H4 (cell line): ENCODE measurements at regions not wholly inside any gene's neighbourhood (a gene's known extent, or its start where the extent isn't known, plus 50 kb on each side); places are given as distances from the start of the nearest gene placed in this dataset.
"Not testable (repeated sequence)": the region's sequence is repeated elsewhere in the genome, so short reads cannot be mapped to it uniquely, and the experiment has no call there.

Source experiments
- DNase-seq: peaks from one replicate; pipeline ENCODE4 v3.0.0-alpha.2; 2015; ENCODE audit warnings: low spot score

DNA sequence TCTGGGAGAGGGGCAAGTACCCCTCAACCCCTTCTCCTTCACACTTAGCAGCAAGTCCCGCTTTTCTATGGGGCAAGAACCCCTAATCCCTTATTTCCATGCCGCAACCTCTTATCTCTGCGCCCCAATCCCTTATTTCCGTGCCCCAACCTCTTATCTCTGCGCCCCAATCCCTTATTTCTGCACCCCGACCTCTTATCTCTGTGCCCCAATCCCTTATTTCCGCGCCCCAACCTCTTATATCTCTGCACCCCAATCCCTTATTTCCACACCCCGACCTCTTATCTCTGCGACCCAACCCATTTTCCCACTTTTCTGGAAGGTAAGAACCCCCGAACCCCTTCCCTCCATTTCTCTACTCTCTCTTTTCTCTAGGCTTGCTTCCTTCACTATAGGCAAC, 95.6 kb upstream of the RAB4A start:
- not testable (repeated sequence) for DNase-seq

DNA sequence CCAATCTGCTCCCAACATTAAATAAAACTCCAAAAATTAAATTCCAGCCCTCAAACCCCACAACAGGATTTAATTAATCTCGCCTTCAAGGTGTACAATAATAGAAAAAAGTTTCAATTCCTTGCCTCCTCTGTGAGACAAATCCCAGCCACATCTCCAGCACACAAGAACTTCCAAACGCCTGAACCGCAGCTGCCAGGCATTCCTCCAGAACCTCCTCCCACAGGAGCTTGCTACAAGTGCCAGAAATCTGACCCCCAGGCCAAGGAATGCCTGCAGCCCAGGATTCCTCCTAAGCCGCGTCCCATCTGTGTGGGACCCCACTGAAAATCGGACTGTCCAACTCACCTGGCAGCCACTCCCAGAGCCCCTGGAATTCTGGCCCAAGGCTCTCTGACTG, 94.5 kb upstream of the RAB4A start:
- DNase-seq, result not testable (repeated sequence)

DNA sequence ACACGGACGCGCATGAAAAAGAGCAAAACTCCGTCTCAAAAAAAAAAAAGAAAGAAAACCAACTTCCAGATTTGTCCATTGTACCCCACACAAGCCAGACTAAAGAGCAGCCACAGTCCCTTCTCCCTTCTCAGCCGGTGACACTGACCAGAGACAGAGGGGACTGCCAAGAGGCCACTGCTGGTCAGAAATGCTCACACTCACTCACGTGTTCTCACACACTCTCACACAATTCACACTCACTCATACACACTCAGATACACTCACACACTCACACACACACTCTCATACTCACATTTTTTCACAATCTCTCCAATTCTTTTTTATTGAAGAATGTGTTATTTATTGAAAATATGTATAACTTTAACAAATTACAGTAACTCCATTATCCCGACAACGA, 90.8 kb upstream of the RAB4A start:
- DNase-seq, result no peak

DNA sequence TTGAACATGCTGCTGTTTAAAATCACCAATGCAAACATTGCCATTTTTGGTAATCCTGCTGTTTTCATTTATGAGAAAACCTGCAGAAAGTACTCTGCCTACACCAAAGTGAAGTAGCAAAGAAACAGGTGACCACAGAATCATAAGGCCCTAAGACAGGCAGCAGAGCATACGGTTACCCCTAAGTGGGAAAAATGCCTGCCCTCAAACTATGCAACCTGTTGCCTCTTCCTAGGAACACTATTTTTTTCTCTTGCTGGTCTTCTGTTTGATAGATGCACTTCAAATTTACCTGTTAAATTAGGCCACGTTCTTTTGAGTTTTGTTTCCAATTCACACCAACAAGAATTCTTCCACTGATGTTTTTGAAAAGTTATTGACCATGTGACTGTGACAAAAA, 89.5 kb upstream of the RAB4A start:
- DNase-seq, result no peak

DNA sequence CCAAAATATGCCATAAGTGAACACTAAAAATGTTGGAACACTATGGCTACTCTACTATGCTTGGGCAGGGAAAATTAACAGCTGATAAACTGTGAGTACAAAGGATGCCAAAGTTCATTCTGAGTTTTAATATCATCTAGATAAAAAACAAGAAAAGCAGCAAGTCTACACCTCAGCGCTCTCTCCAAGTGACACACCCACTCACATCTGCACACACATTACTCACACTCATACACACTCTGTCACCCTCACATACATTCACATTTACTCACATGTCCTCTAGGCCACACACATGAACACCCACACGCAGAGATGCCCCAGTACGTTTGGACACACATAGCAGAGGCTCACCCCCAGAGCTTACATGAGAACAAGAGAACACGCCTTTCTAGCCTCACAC, 87.3 kb upstream of the RAB4A start:
- no peak for DNase-seq

DNA sequence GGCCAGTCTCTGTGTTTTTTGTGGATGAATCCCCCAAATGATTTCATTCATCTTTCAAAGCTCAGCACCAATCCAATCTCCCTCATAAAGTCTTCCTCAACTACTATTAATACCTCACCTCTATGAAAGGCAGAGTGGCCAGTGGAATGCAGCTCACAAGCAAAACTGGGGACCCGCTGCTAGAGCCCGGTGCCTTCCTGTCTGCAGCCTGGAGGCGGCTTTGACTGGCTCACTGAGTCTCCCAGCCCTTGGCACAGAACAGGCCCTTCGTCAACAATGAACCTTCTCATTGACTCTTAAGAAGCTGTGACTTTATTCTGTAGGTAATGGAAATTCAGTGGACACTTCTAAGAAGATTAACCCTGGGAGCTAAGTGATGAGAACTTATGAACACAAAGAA, 86.8 kb upstream of the RAB4A start:
- no peak for DNase-seq

DNA sequence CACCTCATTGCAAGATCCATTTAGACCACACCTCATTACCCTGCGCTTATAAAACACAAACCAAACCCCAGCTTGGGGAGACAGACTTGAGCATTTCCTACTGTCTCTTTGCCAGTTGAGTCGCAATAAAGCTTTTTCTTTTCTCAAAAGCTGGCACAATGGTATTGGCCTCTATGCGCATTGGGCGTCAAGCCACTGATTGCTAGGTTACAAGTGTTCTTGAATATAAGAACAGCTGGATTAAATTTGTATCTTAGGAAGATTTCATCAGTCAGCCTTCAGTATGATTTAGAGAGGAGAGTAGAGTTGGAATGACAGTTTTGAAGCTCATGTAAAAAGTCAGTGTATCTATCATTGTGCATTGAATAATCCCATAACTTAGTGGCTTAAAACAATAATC, 84.9 kb upstream of the RAB4A start:
- no peak for DNase-seq

DNA sequence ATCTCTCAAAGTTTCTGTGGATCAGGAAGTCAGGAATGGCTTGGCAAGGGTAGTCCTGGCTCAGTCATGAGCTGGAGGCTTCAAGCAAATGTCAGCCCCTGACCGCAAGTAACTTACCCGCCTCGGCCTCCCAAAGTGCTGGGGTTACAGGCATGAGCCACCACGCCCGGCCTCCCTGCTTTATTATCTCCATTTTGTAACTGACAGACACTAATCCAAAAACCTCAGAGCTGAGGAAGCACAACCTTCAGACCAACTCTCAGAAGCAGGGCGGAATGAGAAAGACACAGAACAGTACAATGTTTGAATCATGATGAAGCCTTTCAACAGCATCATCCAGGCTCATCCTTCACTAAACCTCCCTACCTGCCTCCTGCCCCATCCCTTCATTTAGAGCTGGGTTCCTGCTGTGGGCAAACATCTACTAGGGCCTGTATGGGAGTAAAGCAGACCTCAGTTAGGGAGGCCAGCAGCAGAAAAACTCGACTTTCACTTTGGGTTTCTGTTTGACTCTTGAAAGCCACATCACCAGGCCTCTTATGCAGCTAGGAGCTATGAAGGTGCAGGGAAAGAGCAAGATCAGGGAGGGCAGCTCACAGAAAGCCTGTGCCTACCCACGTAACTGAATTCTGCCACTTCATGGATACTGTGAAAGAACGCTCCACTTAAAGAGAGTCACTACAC, 84.4 kb upstream of the RAB4A start:
- DNase-seq, result no peak

DNA sequence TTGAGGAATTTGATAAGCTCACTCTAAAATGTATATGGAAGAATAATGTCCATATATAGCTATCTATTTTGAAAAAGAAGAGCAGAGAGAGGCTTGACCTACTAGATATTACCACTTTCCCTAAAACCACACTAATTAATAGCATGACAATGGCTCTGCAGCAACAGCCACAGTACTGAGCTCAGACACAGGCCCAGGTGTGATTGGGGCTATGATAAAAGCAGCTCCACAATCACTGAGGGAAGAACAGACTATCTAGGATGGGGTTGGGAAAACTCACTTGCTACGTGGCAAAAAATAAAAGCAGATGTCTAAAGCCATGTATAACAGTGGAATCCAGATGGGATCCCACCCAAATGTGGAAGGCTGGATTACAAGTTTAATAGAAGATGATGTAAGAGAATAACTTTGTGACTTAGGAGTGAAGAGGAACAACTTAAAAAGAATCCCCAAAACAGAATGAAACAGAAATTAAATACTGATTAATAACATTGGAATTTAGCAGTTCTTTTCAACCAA, 80.8 kb upstream of the RAB4A start:
- no peak for DNase-seq

DNA sequence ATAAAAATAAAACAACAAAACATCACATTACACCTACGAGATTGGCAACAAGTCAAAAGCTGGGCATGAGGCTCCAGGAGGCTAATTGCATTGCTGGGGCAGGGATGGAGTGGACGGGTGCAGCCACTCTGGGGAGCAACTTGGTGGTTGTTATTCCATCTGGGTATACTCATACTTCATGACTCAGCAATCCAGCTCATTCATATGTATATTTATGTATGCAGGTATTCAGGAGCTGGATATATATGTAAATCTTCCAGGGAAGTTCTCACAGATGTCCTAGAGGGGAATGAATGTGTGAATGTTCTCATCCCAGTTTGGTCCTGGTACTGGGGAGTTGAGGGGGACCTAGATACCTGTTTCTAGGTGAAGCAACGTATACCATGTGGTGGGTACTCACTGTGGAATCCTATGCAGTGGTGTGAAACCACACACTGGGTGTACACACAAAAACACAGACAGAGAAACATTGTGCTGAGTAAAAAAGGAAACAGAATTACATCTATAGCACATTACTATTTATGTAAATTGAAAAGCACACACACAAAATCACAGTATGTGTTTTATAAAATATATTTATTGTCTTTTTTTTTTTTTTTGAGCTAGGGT, 79.7 kb upstream of the RAB4A start:
- no peak for DNase-seq

DNA sequence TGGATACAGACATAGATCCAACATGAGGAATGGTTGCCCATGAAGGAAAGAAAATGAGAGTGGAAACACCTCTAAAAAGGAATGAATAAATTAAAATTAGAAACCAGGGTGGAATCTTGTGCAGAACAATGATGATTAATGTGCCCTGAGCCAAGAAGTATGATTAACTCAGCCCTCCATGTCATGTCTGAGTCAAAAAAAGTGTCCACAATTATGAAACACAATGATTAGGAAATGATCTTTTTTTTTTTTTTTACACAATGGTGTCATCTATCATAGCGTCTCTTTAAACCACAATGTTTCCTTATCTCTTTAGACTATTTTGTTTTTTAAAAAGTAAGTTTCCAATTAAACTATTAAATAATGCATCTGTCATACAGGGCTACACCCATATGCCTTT, 78.9 kb upstream of the RAB4A start:
- no peak for DNase-seq

DNA sequence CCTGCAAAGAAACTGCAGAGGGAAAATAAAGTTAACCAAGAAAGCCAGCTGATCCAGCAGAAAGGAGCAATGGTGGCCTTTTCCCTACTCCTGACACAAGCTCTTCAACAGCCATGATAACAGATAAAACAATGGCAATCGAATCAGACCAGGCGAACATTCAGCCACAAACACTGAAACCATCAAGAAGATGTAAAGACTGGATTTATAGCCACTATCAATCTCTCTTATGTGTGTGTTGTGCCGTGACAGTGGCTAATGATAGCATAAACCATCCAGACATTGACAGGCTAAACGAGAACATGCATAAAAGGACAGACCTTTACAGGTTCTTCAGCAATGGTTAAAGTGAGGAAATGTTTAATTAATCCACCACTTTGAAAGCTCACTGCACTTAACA, 78.1 kb upstream of the RAB4A start:
- DNase-seq, result no peak

DNA sequence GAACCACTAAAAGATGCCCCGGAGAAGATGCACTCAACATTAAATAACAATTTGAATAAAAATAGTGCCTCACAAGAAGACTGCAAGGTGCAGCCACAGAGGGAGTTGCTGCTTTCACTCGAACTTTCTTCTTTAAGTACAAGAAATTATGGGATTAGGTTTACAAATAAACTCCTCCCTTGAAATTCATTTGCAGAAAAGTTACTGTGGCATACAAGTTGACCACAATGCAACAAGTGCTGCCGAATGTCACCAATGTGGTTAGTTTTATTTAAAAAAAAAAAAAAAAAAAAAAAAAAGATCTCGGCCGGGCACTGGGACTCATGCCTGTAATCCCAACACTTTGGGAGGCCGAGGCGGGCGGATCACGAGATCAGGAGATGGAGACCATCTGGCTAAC, 76.8 kb upstream of the RAB4A start:
- no peak for DNase-seq

DNA sequence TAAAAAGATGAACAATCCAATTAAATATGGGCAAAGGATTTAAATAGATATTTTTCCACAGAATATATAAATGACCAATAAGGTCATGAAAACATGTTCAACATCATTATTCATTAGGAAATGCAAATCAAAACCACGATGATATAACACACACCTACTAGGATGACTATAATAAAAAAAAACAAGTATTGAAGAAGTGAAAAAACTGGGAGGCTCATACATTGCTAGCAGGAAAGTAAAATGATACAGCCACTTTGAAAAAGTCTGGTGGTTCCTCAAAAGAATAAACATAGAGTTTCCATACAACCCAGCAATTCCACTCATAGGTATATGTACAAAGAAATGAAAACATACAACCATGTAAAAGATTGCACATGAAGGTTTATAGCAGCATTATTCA, 75.7 kb upstream of the RAB4A start:
- DNase-seq, result no peak

DNA sequence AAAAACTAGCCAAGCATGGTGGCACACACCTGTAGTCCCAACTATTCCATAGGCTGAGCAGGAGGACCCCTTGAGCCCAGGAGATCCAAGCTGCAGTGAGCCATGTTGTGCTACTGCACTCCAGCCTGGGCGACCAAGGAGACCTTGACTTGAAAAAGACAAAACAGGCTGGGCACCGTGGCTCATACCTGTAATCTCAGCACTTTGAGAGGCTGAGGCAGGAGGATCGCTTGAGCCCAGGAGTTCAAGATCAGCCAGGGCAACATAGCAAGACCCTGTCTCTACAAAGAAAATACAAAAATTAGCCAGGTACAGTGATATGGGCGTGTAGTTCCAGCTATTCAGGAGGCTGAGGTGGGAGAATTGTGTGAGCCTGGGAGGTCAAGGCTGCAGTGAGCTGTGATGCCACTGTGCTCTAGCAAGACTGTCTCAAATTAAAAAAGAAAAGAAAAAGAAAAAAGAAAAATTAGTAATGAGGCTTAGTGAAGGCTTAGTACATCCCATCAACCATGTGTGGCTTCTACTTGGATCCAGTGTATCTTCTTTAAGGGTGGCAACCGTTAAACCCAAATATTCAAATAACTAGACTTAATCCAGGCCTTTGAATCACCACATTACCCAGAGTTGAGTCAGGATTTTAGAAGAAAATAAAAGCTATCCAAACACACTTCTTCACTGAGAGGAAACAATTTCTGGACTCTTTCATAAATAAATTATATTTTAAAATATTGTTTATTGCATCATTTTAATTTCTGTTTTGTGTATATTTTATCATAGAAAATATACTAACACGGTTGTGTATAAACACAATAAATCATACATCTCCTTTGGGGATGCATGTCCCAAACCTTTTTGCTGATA, 74.3 kb upstream of the RAB4A start:
- no peak for DNase-seq

DNA sequence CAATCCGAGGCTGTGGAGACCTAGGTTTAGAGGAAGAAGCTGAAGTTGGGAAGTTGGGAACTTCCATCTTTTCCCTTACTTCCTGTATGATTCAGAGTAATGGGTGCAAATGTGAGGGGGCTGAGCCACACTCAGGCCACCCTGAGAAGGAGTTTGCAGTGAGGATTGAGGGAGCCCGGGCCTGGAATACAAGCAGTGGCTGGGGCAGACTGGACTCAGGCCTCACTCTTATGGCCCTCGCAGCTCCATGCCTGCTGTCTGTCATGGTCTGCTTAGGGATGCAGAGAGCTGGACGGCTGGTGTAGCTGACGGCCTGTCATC, 73.7 kb upstream of the RAB4A start:
- DNase-seq, result no peak

DNA sequence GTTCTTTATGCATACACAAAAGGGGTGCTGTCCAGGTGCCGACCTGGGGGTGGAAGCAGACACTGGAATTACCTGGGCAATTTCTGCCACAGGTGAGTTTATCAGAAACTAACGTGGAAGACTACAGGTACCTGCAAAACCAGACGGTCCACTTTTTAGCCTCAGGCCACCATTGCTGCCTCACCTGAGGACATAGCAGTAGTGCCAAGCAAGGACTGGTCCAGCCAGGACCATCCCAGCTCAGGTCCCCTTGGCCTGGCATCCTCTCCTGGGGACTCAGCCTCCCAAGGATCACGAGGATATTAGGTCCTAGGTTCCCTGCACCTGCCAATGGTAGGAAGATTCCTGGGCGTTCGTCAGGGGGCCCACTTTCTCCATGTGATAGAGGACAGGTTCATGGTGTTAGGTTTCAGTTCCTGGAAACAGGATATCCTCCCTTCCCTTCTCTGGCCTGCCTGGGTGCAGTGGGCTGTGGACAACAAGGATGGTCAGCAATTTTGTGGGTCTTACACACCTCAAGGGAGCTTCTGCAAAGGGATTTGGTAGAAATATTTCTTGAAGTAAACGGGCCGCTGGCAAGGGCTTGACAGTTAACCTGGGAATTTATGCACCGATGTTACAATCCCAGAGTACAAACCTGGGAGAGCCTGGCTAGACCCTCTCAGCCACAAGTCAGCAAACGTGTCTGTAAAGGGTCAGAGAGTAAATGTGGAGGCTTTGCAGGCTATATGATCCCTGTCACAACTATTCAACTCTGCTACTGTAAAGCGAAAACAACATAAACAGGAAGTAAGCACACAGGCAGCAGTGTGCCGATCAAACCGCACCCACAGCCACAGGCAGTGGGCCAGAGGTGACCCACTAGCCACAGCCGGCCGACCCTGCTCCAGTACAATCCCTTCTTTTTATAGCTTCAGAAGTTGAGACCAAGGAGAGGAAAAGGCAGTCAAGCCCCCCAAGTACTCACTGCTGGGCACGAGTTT, 71.4 kb upstream of the RAB4A start:
- peak; percentile 45 for DNase-seq

DNA sequence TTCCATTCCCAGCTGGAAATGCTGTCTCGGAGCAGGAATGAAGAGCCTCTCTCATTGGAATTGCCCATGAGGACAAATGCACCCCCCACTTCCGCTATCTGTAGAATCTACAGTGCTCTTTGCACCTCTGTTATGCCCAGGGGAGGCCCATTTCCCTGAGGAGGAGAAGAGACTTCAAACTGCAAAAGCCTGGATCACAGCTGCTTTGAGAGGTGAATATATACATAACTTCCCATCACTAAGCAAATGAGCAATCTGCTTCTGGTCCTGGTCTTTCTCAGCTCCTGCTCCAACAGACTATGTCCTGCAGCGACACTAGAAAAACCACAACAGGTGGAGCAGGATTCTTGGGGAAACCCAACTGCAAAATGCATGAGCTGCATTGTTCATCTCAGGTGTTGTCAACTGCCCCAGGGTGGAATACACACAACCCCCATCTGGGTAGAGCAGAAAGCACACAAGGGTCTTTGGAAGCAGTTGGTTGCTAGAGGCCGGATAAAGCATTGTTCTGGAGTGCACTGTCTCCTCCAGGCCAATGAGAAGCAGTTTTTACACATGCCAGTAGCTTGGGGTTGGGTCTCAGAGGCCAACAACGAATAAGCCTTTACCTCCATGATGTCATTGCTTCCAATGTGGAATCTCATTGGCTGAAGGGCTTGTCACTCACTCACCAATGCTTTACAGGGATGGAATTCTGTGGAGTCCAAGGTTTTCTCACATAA, 67.7 kb upstream of the RAB4A start:
- no peak for DNase-seq

DNA sequence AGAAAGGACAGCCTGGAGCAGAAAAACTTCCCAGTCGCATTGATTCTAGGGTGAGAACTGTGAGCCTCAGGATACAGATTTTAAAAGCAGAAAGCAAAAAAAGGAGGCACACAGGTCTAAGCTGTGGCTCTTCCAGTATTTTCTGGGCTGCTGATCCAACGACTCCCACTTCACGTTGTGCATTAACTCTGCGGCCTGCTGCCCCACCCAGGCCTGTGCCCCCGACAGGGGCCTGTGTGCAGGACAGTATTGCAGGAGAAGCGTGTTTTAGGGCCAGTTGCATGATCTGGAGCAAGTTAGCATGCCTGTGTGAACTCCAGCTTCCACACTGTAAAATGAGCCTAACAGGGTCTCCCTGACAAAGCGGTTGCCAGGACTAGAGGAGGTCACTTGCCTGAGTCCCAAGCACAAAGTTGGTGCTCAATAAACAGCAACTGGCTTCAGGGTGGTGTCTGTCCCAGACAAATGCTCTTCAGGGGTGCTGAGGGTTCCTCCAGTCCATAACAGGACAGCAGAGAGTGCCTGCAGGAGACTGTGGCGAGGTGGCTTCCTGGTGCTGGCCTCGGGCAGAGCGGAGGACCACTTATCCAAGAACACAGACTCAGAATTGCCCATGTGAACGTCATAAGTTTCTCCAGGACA, 66.8 kb upstream of the RAB4A start:
- DNase-seq, result no peak

DNA sequence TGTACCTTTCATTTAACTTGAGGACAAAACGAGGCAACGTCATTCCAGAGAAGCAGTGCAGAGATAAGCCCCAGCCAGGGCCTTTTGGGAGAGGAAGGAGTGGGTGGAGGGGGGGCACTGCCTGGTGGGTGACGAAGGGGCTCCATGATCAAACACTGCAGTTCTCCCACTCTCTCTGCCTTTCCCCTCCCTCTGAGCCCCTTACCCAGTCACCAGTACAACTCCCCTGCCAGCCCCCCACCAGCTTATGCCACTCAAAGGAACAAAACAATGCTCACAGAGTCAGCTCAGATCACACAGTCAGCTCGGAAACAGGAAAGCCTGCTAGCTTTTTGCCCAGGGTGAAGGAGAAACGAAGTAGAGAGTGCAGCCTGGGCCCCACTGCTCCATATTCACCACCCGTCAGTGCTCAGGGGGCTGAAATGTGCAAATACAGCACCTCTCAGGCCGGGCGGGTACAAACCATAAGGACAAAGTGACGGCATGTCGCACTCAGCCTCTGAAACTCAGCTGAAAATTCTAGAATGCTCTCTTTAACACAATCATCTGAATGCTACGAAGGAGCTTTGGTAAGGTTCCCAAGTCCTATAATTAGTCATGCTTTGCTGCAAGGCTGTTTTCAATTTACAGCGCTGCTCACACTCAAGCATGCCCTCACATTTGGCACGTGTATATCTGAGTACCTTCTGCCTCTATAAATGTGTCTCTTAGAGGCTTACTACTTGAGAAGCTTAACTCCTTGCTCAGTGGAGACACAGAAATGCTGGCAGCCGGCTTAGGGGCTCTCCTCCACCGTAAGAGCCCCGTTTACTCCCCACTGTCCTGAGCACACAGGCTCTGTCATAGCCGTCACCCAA, 65.8 kb upstream of the RAB4A start:
- DNase-seq, result no peak
